Neuronal stem cell (in vitro differentiated cells): ENCODE measurements at regions not wholly inside any gene's neighbourhood (a gene's known extent, or its start where the extent isn't known, plus 50 kb on each side); places are given as distances from the start of the nearest gene placed in this dataset.
"Not testable (repeated sequence)": the region's sequence is repeated elsewhere in the genome, so short reads cannot be mapped to it uniquely, and the experiment has no call there.

Source experiments
- DNase-seq: peaks from one replicate; pipeline ENCODE4 v3.0.0-alpha.2; 2013; ENCODE audit warnings: low spot score
- H2AFZ ChIP-seq: one replicate; pipeline ENCODE4 v1.6.1; 2013; ENCODE audit warnings: mild to moderate bottlenecking, low read length, inconsistent platforms
- H2AK5ac ChIP-seq: 2 replicates; pipeline ENCODE4 v1.6.1; 2013; ENCODE audit warnings: low read depth, mild to moderate bottlenecking, inconsistent platforms, low read length, moderate library complexity, mixed read lengths
- H2BK120ac ChIP-seq: 2 replicates; pipeline ENCODE4 v1.6.1; 2013; ENCODE audit warnings: low read depth, mild to moderate bottlenecking, inconsistent platforms, low read length, moderate library complexity, mixed read lengths
- H2BK12ac ChIP-seq: one replicate; pipeline ENCODE4 v1.6.1; 2013; ENCODE audit warnings: low read length, inconsistent platforms
- H2BK15ac ChIP-seq: 2 replicates; pipeline ENCODE4 v1.6.1; 2013; ENCODE audit warnings: mild to moderate bottlenecking, low read length, inconsistent platforms, mixed read lengths
- H2BK5ac ChIP-seq: one replicate; pipeline ENCODE4 v1.6.1; 2013; ENCODE audit warnings: inconsistent platforms, mild to moderate bottlenecking, low read length, moderate library complexity
- H3K14ac ChIP-seq: one replicate; pipeline ENCODE4 v1.6.1; 2013; ENCODE audit warnings: low read length, inconsistent platforms
- H3K18ac ChIP-seq: 2 replicates; pipeline ENCODE4 v1.6.1; 2013; ENCODE audit warnings: low read length, inconsistent platforms
- H3K23ac ChIP-seq: 2 replicates; pipeline ENCODE4 v1.6.1; 2013; ENCODE audit warnings: low read depth, mild to moderate bottlenecking, mixed read lengths, low read length, inconsistent platforms; ENCODE audit not compliant: poor library complexity
- H3K27ac ChIP-seq: replicated peaks from 3 replicates; pipeline ENCODE4 v1.5.1; 2013; ENCODE audit warnings: low read length, inconsistent platforms
- H3K27me3 ChIP-seq, 3 experiments: 2 replicates each; pipeline ENCODE4 v1.6.1; 2013; ENCODE audit warnings: low read length in 3 of 3, mild to moderate bottlenecking in 2 of 3, inconsistent platforms in 1 of 3, low read depth in 1 of 3, mixed read lengths in 1 of 3, moderate library complexity in 1 of 3; ENCODE audit not compliant: control insufficient read depth in 3 of 3, insufficient read depth in 3 of 3
- H3K36me3 ChIP-seq, 2 donors: replicated peaks in 1 of 2; 2 replicates each; pipeline ENCODE4 v1.6.1; 2013; ENCODE audit warnings: low read length in 2 of 2; ENCODE audit not compliant: control insufficient read depth in 2 of 2, insufficient read depth in 2 of 2
- H3K4ac ChIP-seq: 2 replicates; pipeline ENCODE4 v1.6.1; 2013; ENCODE audit warnings: inconsistent platforms, mild to moderate bottlenecking, low read length, moderate library complexity
- H3K4me1 ChIP-seq, 2 donors: 1 replicate in 1 of 2; 2 replicates in 1 of 2; pipeline ENCODE4 v1.6.1; 2013; ENCODE audit warnings: low read length in 2 of 2, low read depth in 1 of 2; ENCODE audit not compliant: control insufficient read depth in 2 of 2, insufficient read depth in 1 of 2
- H3K4me2 ChIP-seq: one replicate; pipeline ENCODE4 v1.6.1; 2013; ENCODE audit warnings: mild to moderate bottlenecking, low read length, inconsistent platforms; ENCODE audit not compliant: insufficient read depth, poor library complexity, severe bottlenecking
- H3K4me3 ChIP-seq, 2 donors: 2 replicates each; pipeline ENCODE4 v1.5.1; 2013; ENCODE audit warnings: low read length in 2 of 2, mild to moderate bottlenecking in 2 of 2, inconsistent platforms in 1 of 2, moderate library complexity in 1 of 2
- H3K79me1 ChIP-seq: one replicate; pipeline ENCODE4 v1.6.1; 2013; ENCODE audit warnings: low read depth, mild to moderate bottlenecking, inconsistent platforms, low read length, moderate library complexity
- H3K9ac ChIP-seq: one replicate; pipeline ENCODE4 v1.6.1; 2013; ENCODE audit warnings: mild to moderate bottlenecking, low read depth, low read length, inconsistent platforms; ENCODE audit not compliant: poor library complexity
- H3K9me3 ChIP-seq, 2 donors: replicated peaks in 1 of 2; 2 replicates each; pipeline versions ENCODE3 to v1.6.1; 2013; ENCODE audit warnings: low read length in 2 of 2, mild to moderate bottlenecking in 2 of 2, inconsistent platforms in 1 of 2, low read depth in 1 of 2, mixed read lengths in 1 of 2, moderate library complexity in 1 of 2; ENCODE audit not compliant: control insufficient read depth in 2 of 2, insufficient read depth in 1 of 2
- H4K8ac ChIP-seq: one replicate; pipeline ENCODE4 v1.6.1; 2013; ENCODE audit warnings: low read depth, mild to moderate bottlenecking, inconsistent platforms, low read length, moderate library complexity
- H4K91ac ChIP-seq: one replicate; pipeline ENCODE4 v1.6.1; 2013; ENCODE audit warnings: low read length, low read depth, mild to moderate bottlenecking, inconsistent platforms; ENCODE audit not compliant: poor library complexity
- WGBS, 2 donors: extraction: QIAGEN DNeasy Blood & Tissue Kit; methylation state at CpG; one replicate each; pipeline ENCODE4 v1.1.7; 2013; ENCODE audit warnings: missing lambda C conversion rate in 2 of 2, mixed read lengths in 1 of 2; ENCODE audit not compliant: insufficient read length in 2 of 2, insufficient replicate concordance in 1 of 2; ENCODE audit errors: extremely low coverage in 2 of 2; 5-methylcytosine and 5-hydroxymethylcytosine counted together

DNA sequence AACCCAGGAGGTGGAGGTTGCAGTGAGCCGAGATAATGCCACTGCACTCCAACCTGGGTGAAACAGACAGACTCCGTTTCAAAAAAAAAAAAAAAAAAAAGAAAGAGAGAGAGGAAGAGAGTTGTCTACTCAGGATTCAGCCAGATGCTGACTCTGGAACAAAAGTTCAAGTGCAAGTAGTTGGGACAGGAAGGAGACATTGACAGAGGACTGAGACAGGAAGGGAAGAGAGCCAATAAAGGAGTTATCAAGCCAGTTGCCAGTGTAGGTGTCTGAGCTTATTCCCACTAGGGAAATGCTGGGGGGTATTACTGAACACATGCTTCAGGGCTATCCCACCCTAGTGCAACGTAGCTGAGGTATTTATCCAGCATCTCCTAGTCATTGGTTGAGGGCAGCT is 147.7 kb upstream of the SLC1A3 start:
- Histone ChIP-seq H3K14ac (no peak overlapping the region), H3K79me1 (no peaks in the 10 kb centered on the region), H3K4me1 (no peaks in the 10 kb centered on the region), H3K4me2 (no peak overlapping the region), H3K18ac (no peak overlapping the region), H3K4me3 (no peak overlapping the region), H3K27me3 (no peaks in the 10 kb centered on the region), H3K23ac (no peak overlapping the region), H3K9ac (no peak overlapping the region), H3K9me3 (no peaks in the 10 kb centered on the region), H2AK5ac (no peak overlapping the region), H4K91ac (no peak overlapping the region), H2BK12ac (no peak overlapping the region), H3K27ac (no peak overlapping the region), H2BK15ac (no peak overlapping the region), H2BK120ac (no peak overlapping the region), H4K8ac (no peak overlapping the region), H2AFZ (no peak overlapping the region), H3K4ac (no peak overlapping the region), H3K36me3 (no peaks in the 10 kb centered on the region), H2BK5ac (no peak overlapping the region)
- no CpG with 5 or more reads among the region's 3 CpGs for WGBS, 2 donors
- DNase-seq: no peak

DNA sequence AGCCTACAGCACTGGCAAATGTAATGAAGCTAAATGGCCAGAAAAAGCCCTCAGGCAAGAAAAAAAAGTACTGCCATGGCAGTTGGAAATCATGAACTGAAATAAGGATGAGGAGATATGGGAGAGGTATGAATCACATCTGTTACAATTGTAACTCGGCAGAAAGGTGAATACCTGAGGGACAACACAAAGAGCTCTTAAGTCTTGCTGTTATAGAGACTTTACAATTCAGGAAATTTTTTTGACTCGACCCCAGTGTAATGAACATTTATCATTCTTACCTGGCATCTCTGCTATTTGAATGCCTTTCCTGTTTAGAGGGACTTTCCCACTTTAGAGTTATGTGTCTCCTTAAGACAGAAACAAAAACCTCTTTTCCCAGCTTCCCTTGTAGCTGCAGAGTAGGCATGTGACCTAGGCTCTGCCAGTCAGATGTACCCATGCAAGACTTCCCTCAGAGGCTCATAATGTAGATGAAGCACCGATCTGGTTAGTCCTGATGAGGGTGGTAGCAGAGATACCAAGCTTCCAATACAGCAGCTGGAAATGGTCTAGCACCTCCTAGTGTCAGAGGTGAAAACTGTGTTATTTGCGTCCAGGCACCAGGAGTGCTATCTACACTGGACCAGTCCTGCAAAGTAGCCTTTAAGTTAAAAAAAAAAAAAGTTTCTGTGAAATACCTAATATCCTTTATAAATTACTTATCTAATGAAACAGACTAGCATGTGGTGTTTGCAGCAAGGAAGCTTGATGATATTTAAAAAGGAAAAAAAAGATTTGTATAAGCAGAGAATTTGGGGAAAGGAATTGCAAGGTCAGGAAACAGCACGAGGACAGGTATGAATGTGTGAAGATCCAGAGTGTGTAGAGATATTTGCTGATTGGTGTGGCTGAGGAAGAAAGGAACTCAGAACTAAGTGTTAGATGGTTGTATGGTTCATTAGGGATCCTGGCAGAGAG is 146.9 kb upstream of the SLC1A3 start:
- H2BK15ac ChIP-seq: no peak overlapping the region
- H3K9ac ChIP-seq: no peak overlapping the region
- no CpG with 5 or more reads among the region's 5 CpGs for WGBS, 2 donors
- no peak overlapping the region for H4K8ac ChIP-seq
- no peak overlapping the region for H3K4ac ChIP-seq
- H2BK5ac ChIP-seq: no peak overlapping the region
- DNase-seq: no peak
- H3K9me3 ChIP-seq: no peaks in the 10 kb centered on the region
- H2BK12ac ChIP-seq: no peak overlapping the region
- H2AFZ ChIP-seq: no peak overlapping the region
- no peak overlapping the region for H3K18ac ChIP-seq
- H3K27me3 ChIP-seq: no peaks in the 10 kb centered on the region
- no peak overlapping the region for H4K91ac ChIP-seq
- H3K36me3 ChIP-seq: no peaks in the 10 kb centered on the region
- H3K4me1 ChIP-seq: no peaks in the 10 kb centered on the region
- no peak overlapping the region for H2AK5ac ChIP-seq
- H3K14ac ChIP-seq: no peak overlapping the region
- H2BK120ac ChIP-seq: no peak overlapping the region
- no peak overlapping the region for H3K4me2 ChIP-seq
- no peak overlapping the region for H3K4me3 ChIP-seq
- H3K27ac ChIP-seq: no peak overlapping the region
- no peak overlapping the region for H3K23ac ChIP-seq
- no peaks in the 10 kb centered on the region for H3K79me1 ChIP-seq

DNA sequence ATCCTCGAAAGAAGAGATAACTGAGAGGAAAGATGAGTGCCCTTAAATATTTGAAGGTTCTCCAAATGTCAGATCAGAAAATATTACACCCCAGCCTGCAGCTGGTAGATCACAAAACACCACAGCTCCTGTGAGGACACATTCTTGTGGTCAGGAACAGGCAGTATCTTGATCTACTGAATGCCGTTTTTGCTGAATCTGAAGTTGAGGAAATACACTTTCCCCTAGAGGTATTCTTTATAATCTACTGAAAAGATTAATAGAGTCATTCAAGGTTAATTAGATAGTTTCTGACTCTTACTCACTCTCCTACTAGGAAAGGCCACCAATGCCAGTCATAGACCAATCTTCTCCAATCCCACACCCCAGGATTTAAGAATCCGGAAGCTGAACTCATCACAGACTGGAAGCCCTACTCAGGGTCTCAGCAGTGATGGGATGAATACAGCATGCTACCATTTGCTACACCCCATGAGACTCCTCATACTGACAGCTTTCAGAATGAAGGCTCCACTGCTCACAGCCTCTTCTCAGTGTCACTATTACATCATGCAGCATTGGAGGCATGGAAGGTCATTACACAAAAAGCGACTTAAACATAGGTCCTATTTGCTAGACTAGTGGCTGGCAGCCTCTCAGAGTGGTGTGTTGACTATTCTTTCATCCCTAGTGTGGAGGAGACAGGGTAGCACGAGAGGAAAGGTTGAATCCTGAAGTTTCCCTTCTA is 143.9 kb upstream of the SLC1A3 start:
- Histone ChIP-seq H4K8ac (no peak overlapping the region), H3K79me1 (no peaks in the 10 kb centered on the region), H3K27me3 (no peaks in the 10 kb centered on the region), H3K18ac (no peak overlapping the region), H2BK15ac (no peak overlapping the region), H3K27ac (no peak overlapping the region), H3K4me3 (no peak overlapping the region), H3K36me3 (no peaks in the 10 kb centered on the region), H3K4me2 (no peak overlapping the region), H3K4me1 (no peaks in the 10 kb centered on the region), H2BK12ac (no peak overlapping the region), H3K4ac (no peak overlapping the region), H3K9me3 (no peaks in the 10 kb centered on the region), H2AK5ac (no peak overlapping the region), H2BK120ac (no peak overlapping the region), H3K23ac (no peak overlapping the region), H3K14ac (no peak overlapping the region), H4K91ac (no peak overlapping the region), H3K9ac (no peak overlapping the region), H2BK5ac (no peak overlapping the region), H2AFZ (no peak overlapping the region)
- no peak for DNase-seq
- no CpG with 5 or more reads among the region's 5 CpGs for WGBS, 2 donors

DNA sequence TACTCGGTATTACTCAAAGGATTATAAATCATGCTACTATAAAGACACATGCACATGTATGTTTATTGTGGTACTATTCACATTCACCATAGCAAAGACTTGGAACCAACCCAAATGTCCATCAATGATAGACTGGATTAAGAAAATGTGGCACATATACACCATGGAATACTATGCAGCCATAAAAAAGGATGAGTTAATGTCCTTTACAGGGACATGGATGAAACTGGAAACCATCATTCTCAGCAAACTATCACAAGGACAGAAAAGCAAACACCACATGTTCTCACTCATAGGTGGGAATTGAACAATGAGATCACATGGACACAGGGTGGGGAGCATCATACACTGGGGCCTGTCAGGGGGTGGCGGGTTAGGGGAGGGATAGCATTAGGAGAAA is 130.5 kb upstream of the SLC1A3 start:
- not testable (repeated sequence) for DNase-seq

More for the DNA sequence above, 130.5 kb upstream of the SLC1A3 start:
- not testable (repeated sequence) for H3K9me3 ChIP-seq, H2BK12ac ChIP-seq, H3K4ac ChIP-seq, H2BK5ac ChIP-seq, H3K18ac ChIP-seq, H3K23ac ChIP-seq, H3K4me1 ChIP-seq, H4K91ac ChIP-seq, H3K4me2 ChIP-seq, H3K9ac ChIP-seq, H3K79me1 ChIP-seq, H2BK15ac ChIP-seq, H3K36me3 ChIP-seq, H3K27me3 ChIP-seq, H2AFZ ChIP-seq, H2BK120ac ChIP-seq, H2AK5ac ChIP-seq, H3K4me3 ChIP-seq, H4K8ac ChIP-seq, H3K14ac ChIP-seq, H3K27ac ChIP-seq
- WGBS, 2 donors: no CpG with 5 or more reads among the region's 2 CpGs
